Neural progenitor cell (in vitro differentiated cells): ENCODE measurements at regions not wholly inside any gene's neighbourhood (a gene's known extent, or its start where the extent isn't known, plus 50 kb on each side); places are given as distances from the start of the nearest gene placed in this dataset.

Experiments used
- CTCF ChIP-seq: fragments of 200-600 bp; sonication (generic); IDR thresholded peaks from 2 replicates; pipeline ENCODE4 v1.5.1; 2017; ENCODE audit warnings: antibody characterized with exemption, mild to moderate bottlenecking
- EZH2 ChIP-seq: fragments of 200-600 bp; sonication (generic); IDR thresholded peaks from 2 replicates; pipeline ENCODE4 v1.6.1; 2017; ENCODE audit warnings: antibody characterized with exemption, mild to moderate bottlenecking, moderate library complexity
- EZH2phosphoT487 ChIP-seq: fragments of 200-600 bp; sonication (generic); IDR thresholded peaks from 2 replicates; pipeline ENCODE4 v1.6.1; 2017; ENCODE audit warnings: antibody characterized with exemption

- no peak for TF ChIP-seq EZH2
- peak; percentile 35 for TF ChIP-seq CTCF
- no peak for TF ChIP-seq EZH2phosphoT487
These were observed 95.9 kb downstream of the MIAT start for GRCh38 chr22:26753125-26753862.
